ENCODE measurements at regions not wholly inside any gene's neighbourhood (a gene's known extent, or its start where the extent isn't known, plus 50 kb on each side); places are given as distances from the start of the nearest gene placed in this dataset.

GRCh38 chr2:60262178-60262577 lies 291.3 kb downstream of the BCL11A start:
- Histone ChIP-seq H3K27me3 (no peaks in the 10 kb centered on the region), H3K4me3 (no peak overlapping the region), H3K36me3 (no peaks in the 10 kb centered on the region), H3K9me3 (no peaks in the 10 kb centered on the region), H3K4me1 (no peaks in the 10 kb centered on the region), H3K27ac (no peak overlapping the region)
- no peak for DNase-seq (ENCODE audit: low spot score in 2 of 2)
- intact Hi-C loops (cut with DNase I; ENCODE audit: low total_unique reads): no loop called here
- no peak for TF ChIP-seq POLR2A (IDR thresholded peaks at IDR 0.05)
- TF ChIP-seq CTCF (IDR thresholded peaks at IDR 0.05): no peak
- no peak for TF ChIP-seq POLR2AphosphoS5 (IDR thresholded peaks at IDR 0.05)

DNA sequence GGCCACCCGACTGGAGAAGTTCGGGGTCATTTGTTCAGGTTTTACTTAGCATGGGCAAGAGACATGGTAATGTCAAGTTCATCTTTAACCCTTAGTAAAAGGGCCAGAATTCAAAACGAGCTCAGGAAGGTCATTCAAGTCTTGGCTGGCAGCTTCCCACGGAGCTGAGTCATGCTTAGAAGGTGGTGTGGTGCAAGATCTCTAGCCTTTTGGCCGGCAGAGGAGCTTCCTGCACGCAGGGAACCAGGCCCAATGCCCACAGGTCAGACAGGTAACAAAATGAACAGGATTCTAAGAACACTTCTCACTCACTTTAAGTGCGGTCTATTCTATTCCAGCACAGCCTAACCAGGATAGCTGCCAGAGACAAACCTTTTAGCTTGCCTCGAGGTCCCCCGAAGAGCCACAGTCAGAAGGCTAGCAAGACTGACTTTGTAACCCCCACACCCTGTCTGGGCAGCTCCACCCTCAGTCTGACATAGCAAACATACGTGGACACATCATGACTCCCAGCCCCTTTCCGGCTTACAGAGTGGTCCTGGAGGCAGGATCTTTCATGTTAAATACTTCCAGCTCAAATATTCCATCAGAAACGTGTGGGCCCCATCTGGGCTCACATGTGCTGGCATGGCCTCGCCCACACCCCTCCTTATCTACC lies 292.7 kb downstream of the BCL11A start:
- intact Hi-C loops (cut with DNase I; ENCODE audit: low total_unique reads): no loop called here
- no peaks in the 10 kb centered on the region for H3K36me3 ChIP-seq
- peak in 1 of 2 donors; percentile 87 for DNase-seq (ENCODE audit: low spot score in 2 of 2)
- no peaks in the 10 kb centered on the region for H3K9me3 ChIP-seq
- TF ChIP-seq POLR2AphosphoS5 (IDR thresholded peaks at IDR 0.05): peak in 1 of 3 donors; percentile 23
- no peak for TF ChIP-seq POLR2A (IDR thresholded peaks at IDR 0.05)
- TF ChIP-seq CTCF (IDR thresholded peaks at IDR 0.05): no peak
- no peaks in the 10 kb centered on the region for H3K4me1 ChIP-seq
- H3K27ac ChIP-seq: peak overlapping the region; percentile 68 to 73
- H3K27me3 ChIP-seq: no peaks in the 10 kb centered on the region
- no peak overlapping the region for H3K4me3 ChIP-seq

DNA sequence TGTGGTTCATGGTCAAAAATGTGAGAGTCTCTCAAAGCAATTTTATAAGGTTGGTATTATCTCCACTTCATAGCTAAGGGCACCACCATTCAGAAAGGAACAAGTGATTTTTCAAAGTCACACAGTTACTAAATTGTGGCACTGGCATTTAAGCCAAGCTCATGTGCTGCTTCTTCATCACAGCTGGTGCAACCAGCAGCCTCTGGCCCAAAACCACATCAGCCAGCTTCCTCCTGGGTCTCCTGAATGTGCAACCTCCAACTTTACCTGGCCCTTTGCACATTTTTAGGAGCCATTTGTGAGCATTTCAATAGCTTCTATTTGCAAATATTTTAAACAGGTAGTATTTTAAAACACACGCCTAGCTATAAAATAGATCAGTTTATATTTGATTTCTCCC lies 293.7 kb downstream of the BCL11A start:
- H3K27me3 ChIP-seq: no peaks in the 10 kb centered on the region
- H3K9me3 ChIP-seq: no peaks in the 10 kb centered on the region
- H3K4me1 ChIP-seq: no peaks in the 10 kb centered on the region
- H3K36me3 ChIP-seq: no peaks in the 10 kb centered on the region
- no peak for DNase-seq (ENCODE audit: low spot score in 2 of 2)
- intact Hi-C loops (cut with DNase I; ENCODE audit: low total_unique reads): no loop called here
- no peak overlapping the region for H3K27ac ChIP-seq
- no peak overlapping the region for H3K4me3 ChIP-seq
- TF ChIP-seq POLR2AphosphoS5 (IDR thresholded peaks at IDR 0.05) (no peak), CTCF (IDR thresholded peaks at IDR 0.05) (no peak), POLR2A (IDR thresholded peaks at IDR 0.05) (no peak)

DNA sequence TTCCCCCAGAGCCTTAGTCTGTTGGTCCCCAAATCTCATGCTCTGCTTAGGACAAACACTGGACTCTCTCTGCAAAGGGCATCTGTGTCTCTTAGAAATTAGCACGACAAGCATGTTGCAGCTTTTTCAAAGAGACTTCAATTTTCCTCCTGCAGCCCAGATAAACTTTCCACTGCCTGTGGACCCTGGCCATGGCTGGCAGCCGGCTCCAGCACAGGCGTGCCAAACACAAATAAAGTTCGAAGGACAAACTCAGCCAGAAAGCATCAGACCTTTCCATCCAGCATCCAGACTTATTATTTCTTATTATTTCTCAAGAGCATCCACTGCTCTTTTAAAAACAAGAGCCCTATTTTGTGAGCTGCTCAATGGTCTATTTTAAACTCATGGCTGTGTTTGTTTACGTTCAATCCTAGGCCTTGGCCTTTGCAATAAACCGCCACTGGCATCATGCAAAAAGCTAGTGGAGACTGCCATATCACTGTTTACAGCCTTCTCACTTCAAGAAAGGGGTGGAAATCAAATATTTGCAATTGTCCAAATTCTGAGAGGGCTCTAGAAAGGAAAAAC lies 300.8 kb downstream of the BCL11A start:
- no peak for DNase-seq (ENCODE audit: low spot score in 2 of 2)
- Histone ChIP-seq H3K9me3 (no peaks in the 10 kb centered on the region), H3K4me1 (no peaks in the 10 kb centered on the region), H3K27ac (no peak overlapping the region), H3K4me3 (no peak overlapping the region), H3K27me3 (no peaks in the 10 kb centered on the region), H3K36me3 (no peaks in the 10 kb centered on the region)
- no peak for TF ChIP-seq POLR2AphosphoS5 (IDR thresholded peaks at IDR 0.05)
- no peak for TF ChIP-seq CTCF (IDR thresholded peaks at IDR 0.05)
- TF ChIP-seq POLR2A (IDR thresholded peaks at IDR 0.05): no peak
- intact Hi-C loops (cut with DNase I; ENCODE audit: low total_unique reads): no loop called here

DNA sequence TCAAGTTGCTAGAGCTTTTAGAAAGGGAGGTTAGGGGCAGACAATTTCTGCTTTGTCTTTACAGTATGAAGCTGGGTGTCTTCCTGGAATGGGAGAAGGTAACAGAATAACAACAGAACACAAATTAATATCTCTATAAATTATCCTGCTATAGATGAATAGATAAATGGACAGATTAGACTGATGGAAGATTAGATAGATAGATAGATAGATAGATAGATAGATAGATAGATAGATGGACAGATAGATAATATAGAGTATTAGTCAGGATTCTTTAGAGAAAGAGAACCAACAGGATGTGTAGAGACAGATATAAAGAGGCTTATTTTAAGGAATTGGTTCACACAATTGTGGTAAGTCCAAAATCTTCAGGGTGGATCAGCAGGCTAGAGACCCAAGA lies 302.2 kb downstream of the BCL11A start:
- intact Hi-C loops (cut with DNase I; ENCODE audit: low total_unique reads): no loop called here
- no peak overlapping the region for H3K27ac ChIP-seq
- no peak for TF ChIP-seq POLR2A (IDR thresholded peaks at IDR 0.05)
- no peak for TF ChIP-seq POLR2AphosphoS5 (IDR thresholded peaks at IDR 0.05)
- TF ChIP-seq CTCF (IDR thresholded peaks at IDR 0.05): no peak
- no peaks in the 10 kb centered on the region for H3K27me3 ChIP-seq
- H3K36me3 ChIP-seq: no peaks in the 10 kb centered on the region
- no peak for DNase-seq (ENCODE audit: low spot score in 2 of 2)
- H3K4me1 ChIP-seq: no peaks in the 10 kb centered on the region
- no peaks in the 10 kb centered on the region for H3K9me3 ChIP-seq
- no peak overlapping the region for H3K4me3 ChIP-seq
